ENCODE measurements at regions not wholly inside any gene's neighbourhood (a gene's known extent, or its start where the extent isn't known, plus 50 kb on each side); places are given as distances from the start of the nearest gene placed in this dataset.
"Not testable (repeated sequence)": the region's sequence is repeated elsewhere in the genome, so short reads cannot be mapped to it uniquely, and the experiment has no call there.

GRCh38 chr14:83298016-83298415 is 1764.4 kb upstream of the SEL1L start:
- DNase-seq (ENCODE audit: low spot score): not testable (repeated sequence)

GRCh38 chr14:83300476-83301064 is 1766.9 kb upstream of the SEL1L start:
- DNase-seq (ENCODE audit: low spot score): no peak

- DNase-seq (ENCODE audit: low spot score): no peak
These were observed 1768.1 kb upstream of the SEL1L start for GRCh38 chr14:83301791-83302190.

GRCh38 chr14:83309211-83309610 is 1775.6 kb upstream of the SEL1L start:
- no peak for DNase-seq (ENCODE audit: low spot score)

- no peak for DNase-seq (ENCODE audit: low spot score)
These were observed 1776.2 kb upstream of the SEL1L start for GRCh38 chr14:83309833-83310232.

- DNase-seq (ENCODE audit: low spot score): no peak
These were observed 1778.9 kb upstream of the SEL1L start for GRCh38 chr14:83312511-83312910.

- DNase-seq (ENCODE audit: low spot score): no peak
These were observed 1781.1 kb upstream of the SEL1L start for GRCh38 chr14:83314764-83315163.

GRCh38 chr14:83316356-83316755 is 1782.7 kb upstream of the SEL1L start:
- no peak for DNase-seq (ENCODE audit: low spot score)

- DNase-seq (ENCODE audit: low spot score): no peak
These were observed 1787.2 kb upstream of the SEL1L start for GRCh38 chr14:83320837-83321236.

DNA sequence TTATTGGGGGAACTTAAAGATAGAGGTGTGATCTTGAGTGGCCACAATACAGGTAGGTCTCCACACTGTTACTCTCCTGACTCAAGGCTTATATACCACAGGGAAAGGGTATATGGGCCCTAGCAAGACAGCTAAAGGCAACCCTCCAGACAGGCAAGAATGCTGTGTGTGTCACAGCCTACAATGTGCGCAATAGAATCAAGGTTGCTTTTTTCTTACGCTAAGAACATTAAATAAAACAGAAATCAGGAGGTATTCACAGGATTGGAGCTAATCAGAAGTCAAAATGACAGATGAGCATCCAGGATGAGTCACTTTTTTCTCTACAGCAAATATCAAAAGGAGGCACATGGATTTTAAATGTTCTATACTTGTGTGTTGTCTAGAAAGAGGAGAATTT is 1797.9 kb upstream of the SEL1L start:
- DNase-seq (ENCODE audit: low spot score): no peak

DNA sequence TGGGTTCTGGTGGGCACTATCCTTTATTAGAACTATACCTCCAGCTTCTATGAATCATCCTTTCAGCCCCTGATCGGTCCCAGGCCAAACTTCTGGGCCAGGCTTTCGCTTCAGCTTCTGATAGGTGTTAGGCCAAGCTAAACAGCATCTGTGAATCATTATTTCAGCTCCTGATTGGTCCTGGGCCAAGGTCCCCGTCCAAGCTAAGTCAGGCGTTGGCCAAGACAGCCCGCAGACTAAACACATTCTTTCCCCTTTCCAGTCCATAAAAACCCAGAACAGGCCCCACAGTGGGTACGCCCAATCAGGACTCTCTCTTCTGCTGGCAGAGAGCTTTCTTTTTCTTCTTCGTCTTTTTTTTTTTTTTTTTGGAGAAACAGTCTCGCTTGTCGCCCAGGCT is 1808.9 kb upstream of the SEL1L start:
- no peak for DNase-seq (ENCODE audit: low spot score)

GRCh38 chr14:83347874-83348273 is 1814.2 kb upstream of the SEL1L start:
- no peak for DNase-seq (ENCODE audit: low spot score)

DNA sequence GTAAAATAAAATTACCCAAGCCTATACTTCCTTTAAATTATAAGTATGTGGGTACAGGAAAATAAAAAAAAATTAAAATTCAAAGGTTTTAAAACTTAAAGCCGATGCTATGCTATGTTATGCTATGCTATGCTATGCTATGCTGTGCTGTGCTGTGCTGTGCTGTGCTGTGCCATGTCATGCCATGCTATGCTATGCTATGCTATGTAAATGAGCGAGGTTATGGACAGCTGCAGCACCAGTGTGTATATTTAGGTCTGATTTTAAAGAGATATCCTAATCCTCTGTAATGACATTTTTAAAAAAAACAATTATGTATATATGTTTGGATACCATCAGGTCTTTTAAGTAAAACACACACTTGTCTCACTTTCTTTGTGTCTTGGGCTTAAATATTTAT is 1822.0 kb upstream of the SEL1L start:
- DNase-seq (ENCODE audit: low spot score): no peak

- DNase-seq (ENCODE audit: low spot score): no peak
These were observed 1822.4 kb upstream of the SEL1L start for GRCh38 chr14:83356080-83356479.

- no peak for DNase-seq (ENCODE audit: low spot score)
These were observed 1838.6 kb upstream of the SEL1L start for GRCh38 chr14:83372271-83372670.

DNA sequence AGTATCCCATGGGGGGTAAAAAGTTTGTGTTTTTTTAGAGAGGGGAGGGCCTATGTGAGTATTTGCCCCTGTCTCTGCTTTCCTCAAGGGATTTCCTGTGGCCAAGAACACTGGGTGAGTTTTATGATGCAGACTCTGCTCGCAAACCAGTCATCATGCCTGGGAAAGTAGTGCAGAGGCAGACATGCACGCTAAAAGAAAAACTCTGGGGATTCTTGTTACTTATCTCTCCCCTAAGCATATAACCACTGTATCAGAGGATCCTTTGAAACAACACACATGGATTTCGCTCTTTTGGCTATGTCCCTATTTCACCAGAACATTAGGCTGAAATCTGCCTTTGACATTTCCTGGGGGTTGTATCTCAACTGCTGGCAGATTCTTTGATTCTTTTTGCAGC is 1845.8 kb upstream of the SEL1L start:
- no peak for DNase-seq (ENCODE audit: low spot score)

DNA sequence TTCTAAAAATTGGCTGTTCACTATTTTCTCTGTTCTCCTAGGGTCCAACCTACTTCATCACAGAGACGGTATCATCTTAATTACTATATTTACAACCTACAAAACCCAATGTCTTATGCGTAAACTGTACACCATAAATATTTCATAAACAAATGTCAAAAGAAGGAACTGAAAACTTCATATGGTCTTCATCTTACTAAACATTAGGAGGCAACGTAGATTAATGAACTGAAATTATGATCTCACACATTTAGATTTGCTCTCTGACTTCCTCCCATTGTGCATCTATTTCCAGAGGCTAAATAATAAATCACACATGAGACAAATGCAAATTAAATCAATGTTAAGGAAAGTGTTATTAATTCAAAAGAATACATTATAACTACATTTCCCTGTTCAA is 1850.6 kb upstream of the SEL1L start:
- no peak for DNase-seq (ENCODE audit: low spot score)

GRCh38 chr14:83395321-83395720 is 1861.7 kb upstream of the SEL1L start:
- DNase-seq (ENCODE audit: low spot score): no peak

DNA sequence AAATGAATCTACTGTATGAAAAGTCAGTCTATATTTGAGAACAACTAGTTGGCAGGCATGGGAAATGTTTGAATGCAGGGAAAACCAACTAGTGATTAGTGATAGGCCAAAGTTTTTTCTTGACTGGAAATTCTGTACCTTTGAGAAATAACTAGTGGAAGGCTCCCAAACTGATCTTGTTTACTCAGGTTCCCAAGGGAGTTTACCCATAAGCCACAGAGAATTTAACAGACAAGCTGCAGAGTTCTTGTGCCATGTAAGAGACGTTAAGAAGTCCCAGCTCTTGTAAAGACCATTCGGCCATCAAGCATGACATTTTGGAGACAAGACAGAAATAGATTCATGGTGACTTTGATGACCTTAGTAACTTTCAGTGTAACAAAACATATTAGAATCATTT is 1882.8 kb upstream of the SEL1L start:
- DNase-seq (ENCODE audit: low spot score): no peak

DNA sequence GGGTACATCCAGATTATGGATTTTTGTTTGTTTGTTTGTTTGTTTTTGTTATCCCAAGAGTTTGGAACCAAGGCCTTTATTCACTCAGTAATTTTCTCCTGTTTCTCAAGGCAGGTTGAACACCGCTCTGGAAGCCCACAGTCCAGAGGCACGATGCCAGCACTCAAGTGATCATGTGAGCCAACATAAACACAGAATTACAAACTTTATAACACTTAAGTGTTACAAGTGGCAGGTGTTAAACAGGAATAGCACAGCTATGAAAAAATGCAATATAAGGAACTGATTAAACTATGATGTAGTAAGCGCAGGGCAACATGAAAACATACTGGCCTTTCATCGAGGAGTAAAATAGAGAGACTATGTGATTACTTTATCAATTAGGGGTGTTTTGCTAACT is 1885.8 kb upstream of the SEL1L start:
- DNase-seq (ENCODE audit: low spot score): no peak

GRCh38 chr14:83421711-83422110 is 1888.1 kb upstream of the SEL1L start:
- DNase-seq (ENCODE audit: low spot score): no peak

DNA sequence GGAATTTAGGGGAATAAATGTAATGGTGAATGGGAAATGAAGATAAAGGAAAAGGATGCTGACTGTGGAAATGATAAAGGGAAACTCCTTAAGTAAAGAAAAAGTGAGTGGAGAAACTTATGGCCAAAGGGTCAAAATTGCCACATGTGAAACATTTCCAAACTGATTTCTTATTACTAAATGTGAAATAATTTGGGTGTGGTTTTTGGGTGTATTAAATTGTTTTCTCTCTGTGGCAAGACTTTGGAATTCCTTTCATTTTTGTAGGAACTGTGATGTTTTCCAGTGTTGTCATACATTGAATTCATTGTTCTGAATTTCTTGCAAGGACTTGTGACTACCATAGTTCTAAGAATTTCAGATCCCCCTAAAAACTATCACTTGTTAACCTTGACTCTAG is 1891.5 kb upstream of the SEL1L start:
- no peak for DNase-seq (ENCODE audit: low spot score)

DNA sequence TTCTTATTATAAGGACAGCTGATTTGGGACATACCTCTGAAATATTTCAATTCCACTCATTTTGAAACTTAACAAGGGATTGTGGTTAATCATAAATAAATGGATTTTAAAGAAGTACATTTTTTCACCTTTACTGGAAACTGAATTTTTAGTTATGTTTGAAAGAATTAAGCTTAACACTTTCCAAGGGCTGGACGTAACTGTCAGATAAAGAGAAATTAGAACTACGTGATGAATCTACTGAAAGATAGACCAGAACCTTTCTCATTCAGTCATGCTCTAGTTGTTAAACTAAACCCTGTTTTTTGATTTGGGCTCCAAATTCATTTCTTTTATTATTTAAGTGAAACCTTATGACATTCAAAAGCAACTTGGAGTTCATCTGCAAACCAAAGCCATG is 1892.1 kb upstream of the SEL1L start:
- DNase-seq (ENCODE audit: low spot score): no peak

DNA sequence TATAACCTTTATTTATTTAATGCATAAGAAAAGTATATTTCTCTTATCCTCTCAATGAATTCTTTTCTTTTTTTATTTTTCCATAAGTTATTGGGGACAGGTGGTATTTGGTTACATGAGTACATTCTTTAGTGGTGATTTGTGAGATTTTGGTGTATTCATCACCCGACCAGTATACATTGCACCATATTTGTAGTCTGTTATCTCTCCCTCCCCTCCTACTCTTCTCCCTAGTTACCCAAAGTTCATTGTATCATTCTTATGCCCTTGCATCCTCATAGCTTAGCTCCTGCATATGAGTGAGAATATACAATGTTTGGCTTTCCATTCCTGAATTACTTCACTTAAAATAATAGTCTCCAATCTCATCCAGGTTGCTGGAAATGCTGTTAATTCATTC is 1900.0 kb upstream of the SEL1L start:
- no peak for DNase-seq (ENCODE audit: low spot score)

DNA sequence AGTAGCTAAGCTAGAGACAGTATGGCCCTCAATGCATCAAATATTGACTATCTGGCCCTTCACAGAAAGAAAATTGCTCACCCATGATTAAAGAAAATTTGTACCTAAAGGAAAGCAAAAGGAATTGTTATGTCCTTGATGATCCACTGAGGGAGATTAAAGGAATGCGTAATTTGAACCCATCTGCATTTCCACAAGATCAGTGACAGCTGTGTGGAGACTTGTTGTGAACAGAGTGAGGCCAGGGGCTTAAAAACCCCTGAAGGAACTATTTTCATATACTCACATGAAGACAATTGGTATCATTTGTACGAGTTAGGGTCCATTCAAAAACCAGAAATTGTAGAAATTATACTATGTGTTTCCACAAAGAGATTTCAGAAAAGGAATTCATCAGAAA is 1908.1 kb upstream of the SEL1L start:
- DNase-seq (ENCODE audit: low spot score): no peak
